ENCODE measurements at regions not wholly inside any gene's neighbourhood (a gene's known extent, or its start where the extent isn't known, plus 50 kb on each side); places are given as distances from the start of the nearest gene placed in this dataset.
"Not testable (repeated sequence)": the region's sequence is repeated elsewhere in the genome, so short reads cannot be mapped to it uniquely, and the experiment has no call there.

- Histone ChIP-seq H3K4me1 (no peaks in the 10 kb centered on the region), H3K4me3 (ENCODE audit: low read depth, low read length) (no peak overlapping the region), H3K36me3 (no peaks in the 10 kb centered on the region), H3K9me3 (no peaks in the 10 kb centered on the region), H3K27me3 (no peaks in the 10 kb centered on the region)
- TF ChIP-seq CTCF (IDR thresholded peaks at IDR 0.05; ENCODE audit: low read depth, low read length): no peak
- no peak for DNase-seq
These were observed 683.2 kb upstream of the TPTE start for GRCh38 chr21:9837946-9838737.

GRCh38 chr21:9838738-9839642 is 682.4 kb upstream of the TPTE start:
- H3K9me3 ChIP-seq: no peaks in the 10 kb centered on the region
- no peaks in the 10 kb centered on the region for H3K4me1 ChIP-seq
- TF ChIP-seq CTCF (IDR thresholded peaks at IDR 0.05; ENCODE audit: low read depth, low read length): no peak
- no peak for DNase-seq
- no peak overlapping the region for H3K4me3 ChIP-seq (ENCODE audit: low read depth, low read length)
- no peaks in the 10 kb centered on the region for H3K36me3 ChIP-seq
- no peaks in the 10 kb centered on the region for H3K27me3 ChIP-seq

GRCh38 chr21:9844106-9844505 is 677.3 kb upstream of the TPTE start:
- not testable (repeated sequence) for H3K36me3 ChIP-seq; H3K27me3 ChIP-seq; H3K4me3 ChIP-seq (ENCODE audit: low read depth, low read length); DNase-seq; H3K4me1 ChIP-seq; H3K9me3 ChIP-seq

GRCh38 chr21:9847511-9847910 is 673.9 kb upstream of the TPTE start:
- not testable (repeated sequence) for DNase-seq; H3K4me3 ChIP-seq (ENCODE audit: low read depth, low read length); H3K9me3 ChIP-seq; H3K27me3 ChIP-seq; H3K36me3 ChIP-seq; H3K4me1 ChIP-seq

- H3K27me3 ChIP-seq; H3K36me3 ChIP-seq; H3K4me3 ChIP-seq (ENCODE audit: low read depth, low read length); H3K9me3 ChIP-seq; H3K4me1 ChIP-seq; DNase-seq: not testable (repeated sequence)
These were observed 670.2 kb upstream of the TPTE start for GRCh38 chr21:9851166-9851565.

GRCh38 chr21:9851695-9852094 is 669.7 kb upstream of the TPTE start:
- H3K9me3 ChIP-seq; H3K36me3 ChIP-seq; DNase-seq; H3K27me3 ChIP-seq; H3K4me3 ChIP-seq (ENCODE audit: low read depth, low read length); H3K4me1 ChIP-seq: not testable (repeated sequence)

GRCh38 chr21:9857563-9857962 is 663.8 kb upstream of the TPTE start:
- H3K27me3 ChIP-seq; H3K36me3 ChIP-seq; H3K4me1 ChIP-seq; DNase-seq; H3K4me3 ChIP-seq (ENCODE audit: low read depth, low read length); H3K9me3 ChIP-seq: not testable (repeated sequence)

GRCh38 chr21:9859865-9860264 is 661.5 kb upstream of the TPTE start:
- H3K36me3 ChIP-seq; H3K27me3 ChIP-seq; H3K4me1 ChIP-seq; H3K4me3 ChIP-seq (ENCODE audit: low read depth, low read length); DNase-seq; H3K9me3 ChIP-seq: not testable (repeated sequence)

- not testable (repeated sequence) for DNase-seq; H3K4me3 ChIP-seq (ENCODE audit: low read depth, low read length); H3K36me3 ChIP-seq; H3K27me3 ChIP-seq; H3K9me3 ChIP-seq; H3K4me1 ChIP-seq
These were observed 658.9 kb upstream of the TPTE start for GRCh38 chr21:9862456-9862855.

- H3K4me1 ChIP-seq; H3K27me3 ChIP-seq; H3K4me3 ChIP-seq (ENCODE audit: low read depth, low read length); DNase-seq; H3K9me3 ChIP-seq; H3K36me3 ChIP-seq: not testable (repeated sequence)
These were observed 653.6 kb upstream of the TPTE start for GRCh38 chr21:9867815-9868214.

- H3K9me3 ChIP-seq; H3K27me3 ChIP-seq; H3K4me1 ChIP-seq; H3K36me3 ChIP-seq; H3K4me3 ChIP-seq (ENCODE audit: low read depth, low read length); DNase-seq: not testable (repeated sequence)
These were observed 648.3 kb upstream of the TPTE start for GRCh38 chr21:9873096-9873495.

GRCh38 chr21:9874136-9874535 is 647.2 kb upstream of the TPTE start:
- not testable (repeated sequence) for H3K36me3 ChIP-seq; DNase-seq; H3K4me3 ChIP-seq (ENCODE audit: low read depth, low read length); H3K27me3 ChIP-seq; H3K9me3 ChIP-seq; H3K4me1 ChIP-seq

GRCh38 chr21:9881430-9881829 is 640.0 kb upstream of the TPTE start:
- not testable (repeated sequence) for H3K27me3 ChIP-seq; H3K36me3 ChIP-seq; H3K4me1 ChIP-seq; H3K4me3 ChIP-seq (ENCODE audit: low read depth, low read length); H3K9me3 ChIP-seq; DNase-seq

GRCh38 chr21:9883047-9883446 is 638.3 kb upstream of the TPTE start:
- H3K4me3 ChIP-seq (ENCODE audit: low read depth, low read length); H3K27me3 ChIP-seq; H3K36me3 ChIP-seq; DNase-seq; H3K9me3 ChIP-seq; H3K4me1 ChIP-seq: not testable (repeated sequence)

All from BE2C (cell line).